GM21786 (cell line): ENCODE measurements at regions not wholly inside any gene's neighbourhood (a gene's known extent, or its start where the extent isn't known, plus 50 kb on each side); places are given as distances from the start of the nearest gene placed in this dataset.

Source experiments
- ATAC-seq: cut with Tn5 transposase; IDR thresholded peaks from one replicate; pipeline ENCODE4 v1.9.1; 2021; ENCODE audit not compliant: unreplicated experiment

- ATAC-seq = no peak
Observed at GRCh38 chr9:16223074-16223871, 647.2 kb downstream of the BNC2 start.

- ATAC-seq = no peak
Observed at GRCh38 chr9:16230731-16231130, 639.7 kb downstream of the BNC2 start.

GRCh38 chr9:16236311-16236710 lies 634.2 kb downstream of the BNC2 start:
- no peak for ATAC-seq

- no peak for ATAC-seq
Observed at GRCh38 chr9:16236882-16237281, 633.6 kb downstream of the BNC2 start.

- no peak for ATAC-seq
Observed at GRCh38 chr9:16238623-16239138, 631.8 kb downstream of the BNC2 start.

GRCh38 chr9:16241231-16241630 lies 629.2 kb downstream of the BNC2 start:
- no peak for ATAC-seq

- no peak for ATAC-seq
Observed at GRCh38 chr9:16243798-16244197, 626.7 kb downstream of the BNC2 start.

- ATAC-seq = no peak
Observed at GRCh38 chr9:16245756-16246440, 624.6 kb downstream of the BNC2 start.

- no peak for ATAC-seq
Observed at GRCh38 chr9:16246785-16247184, 623.7 kb downstream of the BNC2 start.

- no peak for ATAC-seq
Observed at GRCh38 chr9:16247188-16247875, 623.1 kb downstream of the BNC2 start.

- no peak for ATAC-seq
Observed at GRCh38 chr9:16248822-16249221, 621.6 kb downstream of the BNC2 start.

GRCh38 chr9:16252616-16253015 lies 617.9 kb downstream of the BNC2 start:
- no peak for ATAC-seq

GRCh38 chr9:16254674-16255073 lies 615.8 kb downstream of the BNC2 start:
- no peak for ATAC-seq

GRCh38 chr9:16255217-16255616 lies 615.3 kb downstream of the BNC2 start:
- ATAC-seq = no peak

GRCh38 chr9:16257604-16258003 lies 612.9 kb downstream of the BNC2 start:
- no peak for ATAC-seq

- no peak for ATAC-seq
Observed at GRCh38 chr9:16258191-16258590, 612.3 kb downstream of the BNC2 start.

GRCh38 chr9:16258708-16259107 lies 611.8 kb downstream of the BNC2 start:
- no peak for ATAC-seq

GRCh38 chr9:16262477-16263261 lies 607.8 kb downstream of the BNC2 start:
- ATAC-seq = no peak

GRCh38 chr9:16265688-16266087 lies 604.8 kb downstream of the BNC2 start:
- no peak for ATAC-seq

- no peak for ATAC-seq
Observed at GRCh38 chr9:16266648-16267276, 603.7 kb downstream of the BNC2 start.
